ENCODE measurements at regions not wholly inside any gene's neighbourhood (a gene's known extent, or its start where the extent isn't known, plus 50 kb on each side); places are given as distances from the start of the nearest gene placed in this dataset.
"Not testable (repeated sequence)": the region's sequence is repeated elsewhere in the genome, so short reads cannot be mapped to it uniquely, and the experiment has no call there.

DNA sequence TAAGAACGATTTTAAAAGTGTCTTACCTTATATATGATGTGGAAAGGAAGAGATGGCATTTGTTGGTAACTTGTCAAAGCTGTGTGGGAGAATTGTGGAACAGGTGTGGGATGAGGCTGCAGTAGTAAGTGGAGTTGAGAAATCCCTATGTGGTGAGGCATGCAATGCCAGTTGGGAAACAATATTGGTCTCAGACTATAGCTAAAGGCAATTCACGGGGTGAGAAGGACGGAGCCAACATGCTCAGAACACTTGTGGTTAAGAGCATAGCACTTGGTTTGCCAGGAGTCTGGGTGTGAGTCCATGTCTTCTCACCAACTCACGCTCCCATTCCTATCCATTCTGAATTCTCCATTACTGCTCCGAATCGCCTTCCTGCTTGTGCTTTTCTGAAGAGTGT lies 615.6 kb upstream of the ADAMTS9 start:
- DNase-seq: no peak

DNA sequence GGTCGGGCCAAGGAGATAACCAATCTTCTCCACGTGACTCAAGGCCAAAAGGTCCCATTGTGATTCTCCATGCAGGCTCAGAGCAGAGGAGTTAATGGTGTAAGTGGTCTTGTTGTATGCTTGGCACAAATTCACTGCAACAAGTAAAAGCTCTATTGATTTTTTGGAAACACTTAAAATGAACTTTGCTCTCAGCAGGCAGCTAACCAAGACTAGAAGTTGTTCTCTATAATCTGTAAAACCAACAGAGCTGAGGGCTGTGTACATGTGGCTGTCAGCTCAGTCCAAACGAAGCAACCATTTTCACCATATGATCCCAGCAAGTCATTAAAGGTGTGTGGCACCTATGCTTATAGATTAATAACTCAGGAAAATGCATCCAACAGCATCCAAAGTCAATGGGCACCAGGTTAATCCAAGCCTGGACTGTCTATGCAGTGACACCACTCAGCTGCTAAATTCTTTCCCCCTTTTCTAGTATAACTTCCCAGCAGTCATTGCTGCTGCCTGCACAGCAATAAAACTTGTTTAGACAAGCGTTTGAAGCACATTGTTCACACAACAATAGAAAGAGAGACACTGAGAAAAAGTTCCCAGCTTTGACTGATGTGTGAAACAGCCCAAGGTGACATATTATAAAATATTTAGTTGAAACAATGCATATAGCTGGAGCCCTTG lies 603.8 kb upstream of the ADAMTS9 start:
- DNase-seq: no peak

DNA sequence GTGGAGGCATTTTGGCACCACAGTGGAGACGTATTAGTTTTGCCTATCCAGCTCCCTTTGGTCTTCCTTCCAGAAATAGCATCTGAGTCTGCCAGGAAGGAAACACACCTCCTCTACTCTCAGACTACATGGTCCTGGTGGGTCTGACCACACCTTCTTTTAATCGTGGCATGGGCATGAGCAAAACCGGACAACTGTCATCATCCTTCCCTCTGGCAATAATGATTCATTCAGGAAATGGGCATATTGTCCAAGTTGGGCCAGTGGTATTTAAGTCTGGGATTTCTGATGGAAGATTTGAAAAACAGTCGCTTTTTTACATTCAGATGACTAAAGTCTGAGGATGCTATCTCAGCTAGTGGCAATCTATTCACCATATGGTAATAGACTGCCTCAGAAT lies 601.0 kb upstream of the ADAMTS9 start:
- no peak for DNase-seq

DNA sequence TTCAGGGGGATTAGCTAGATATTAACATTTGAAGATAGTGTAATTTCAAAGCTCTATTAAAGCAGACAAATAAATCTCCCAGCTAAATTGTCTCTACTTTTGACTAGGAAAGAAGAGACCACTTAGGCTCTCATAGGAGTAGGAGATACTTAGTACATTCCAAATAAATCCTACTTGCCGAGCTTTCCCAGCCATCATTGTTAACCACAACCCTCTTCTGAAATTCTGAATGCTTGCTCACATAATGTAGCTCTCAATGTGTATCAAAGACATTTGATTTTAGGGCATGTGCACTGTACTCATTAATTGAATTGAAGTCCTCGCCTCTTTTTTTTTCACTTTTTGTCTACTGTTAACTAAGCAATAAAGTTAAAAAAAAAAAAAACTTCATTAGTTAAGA lies 598.2 kb upstream of the ADAMTS9 start:
- DNase-seq: no peak

DNA sequence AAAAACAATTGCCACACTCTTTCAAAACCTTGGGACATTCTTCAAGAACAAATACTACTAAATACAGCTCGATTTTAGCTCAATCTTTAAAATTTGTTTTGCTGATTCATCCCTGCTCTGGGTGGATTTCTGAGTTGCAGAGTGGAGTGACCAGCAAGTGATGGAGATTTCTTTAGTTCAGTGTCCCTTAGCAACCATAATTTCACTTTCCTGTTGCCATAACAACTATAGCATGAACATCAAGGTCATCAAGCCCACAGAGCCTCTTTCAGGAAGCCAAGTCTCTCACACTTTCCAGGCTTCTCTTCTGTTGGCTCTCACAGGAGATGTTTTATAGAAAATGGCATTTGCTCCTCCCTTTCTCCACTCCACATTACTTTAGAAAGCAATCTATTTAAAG lies 597.2 kb upstream of the ADAMTS9 start:
- DNase-seq: no peak

DNA sequence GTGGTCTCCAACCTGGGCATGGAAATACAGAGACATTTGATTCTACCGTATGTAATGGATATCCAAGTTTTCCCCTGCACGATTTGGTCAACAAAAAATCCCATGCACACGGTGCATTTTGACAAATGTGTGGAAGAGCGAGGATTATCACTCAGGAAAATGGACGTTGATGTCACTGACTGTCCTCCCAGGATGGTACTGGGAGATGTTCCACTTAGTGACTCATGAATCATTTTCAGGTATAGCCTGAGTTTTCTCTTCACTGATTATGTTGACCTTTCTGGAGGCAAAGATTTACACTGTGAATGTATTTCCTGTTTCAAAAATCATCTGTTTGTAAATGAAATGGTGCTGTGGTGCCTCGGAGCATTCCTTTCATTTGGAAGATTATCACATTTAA lies 596.7 kb upstream of the ADAMTS9 start:
- DNase-seq: no peak

DNA sequence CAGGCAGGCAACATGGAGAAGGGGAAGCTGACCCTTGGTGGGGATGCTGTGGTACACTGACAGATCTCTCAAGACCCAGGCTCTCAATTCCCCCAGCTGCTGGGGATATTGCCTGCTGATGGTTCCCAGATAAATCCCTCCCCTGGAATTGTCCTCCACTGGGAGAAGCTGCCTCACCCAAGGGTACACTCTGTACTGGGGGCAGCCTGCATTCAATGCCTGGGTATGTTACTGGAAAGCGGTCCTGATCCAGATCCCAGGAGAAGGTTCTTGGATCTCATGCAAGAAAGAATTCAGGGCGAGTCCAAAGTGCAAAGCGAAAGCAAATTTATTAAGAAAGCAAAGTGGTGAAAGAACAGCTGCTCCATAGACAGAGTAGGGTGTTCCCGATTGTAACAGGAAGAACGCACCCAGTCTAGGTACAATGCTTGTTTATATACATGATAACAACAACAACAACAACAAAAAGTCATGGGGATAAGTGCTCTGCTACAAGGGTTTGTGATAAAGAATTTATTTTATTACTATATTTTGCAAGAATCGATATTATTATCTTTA lies 591.5 kb upstream of the ADAMTS9 start:
- DNase-seq: no peak

DNA sequence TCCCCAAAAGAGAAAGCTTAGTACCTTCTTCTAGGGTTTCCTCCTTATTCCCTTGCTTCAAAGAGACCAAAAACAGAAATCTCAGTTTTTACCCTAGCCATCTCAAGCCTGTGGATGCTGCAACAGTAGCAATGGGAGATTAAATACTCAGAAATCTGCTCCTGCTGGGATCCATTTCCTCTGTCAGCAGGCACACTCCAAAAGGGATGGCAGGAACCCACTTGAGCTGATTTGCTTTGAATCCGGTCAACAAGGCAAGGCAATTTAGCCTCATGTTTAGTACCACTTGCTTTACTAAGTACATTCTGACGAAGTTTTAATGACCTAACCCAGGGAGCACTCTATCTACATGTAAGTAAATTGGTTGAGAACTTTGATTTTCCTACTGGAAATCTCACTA lies 590.0 kb upstream of the ADAMTS9 start:
- no peak for DNase-seq

DNA sequence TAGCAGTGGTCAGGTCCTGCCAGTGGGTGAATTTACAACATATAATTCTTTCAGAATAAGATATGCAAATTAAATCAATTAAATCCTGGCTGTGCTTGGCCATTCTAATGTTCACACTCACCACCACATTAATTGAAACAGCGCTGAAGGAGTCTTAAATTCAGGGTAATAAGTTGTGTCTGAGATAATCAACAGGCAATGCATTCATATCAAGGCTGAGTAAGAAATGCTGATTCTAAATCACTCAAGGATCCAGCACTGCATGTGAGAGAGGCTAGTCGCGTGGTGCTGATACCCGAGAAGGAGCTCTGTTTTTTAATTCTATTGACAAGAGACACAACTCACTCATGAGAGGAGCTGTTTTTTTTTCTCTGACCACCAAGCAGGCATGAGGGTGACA lies 588.8 kb upstream of the ADAMTS9 start:
- no peak for DNase-seq

DNA sequence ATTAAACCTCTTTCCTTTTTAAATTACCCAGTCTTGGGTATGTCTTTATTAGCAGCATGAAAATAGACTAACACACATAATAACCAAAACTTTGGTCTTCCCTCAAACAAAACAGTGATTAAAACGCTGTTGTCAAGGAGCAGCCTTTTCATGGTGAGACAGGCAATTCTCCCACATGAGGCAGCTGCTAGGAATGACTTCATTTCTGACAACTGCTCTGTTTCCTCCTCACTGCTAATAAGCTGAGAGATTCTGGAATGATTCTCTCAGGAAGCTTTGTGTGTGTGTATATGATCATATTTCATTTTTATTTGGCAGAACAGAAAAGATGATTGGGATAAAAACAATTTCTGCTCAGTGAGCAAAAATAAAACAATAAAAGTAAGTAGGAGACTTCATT lies 580.6 kb upstream of the ADAMTS9 start:
- DNase-seq: no peak

DNA sequence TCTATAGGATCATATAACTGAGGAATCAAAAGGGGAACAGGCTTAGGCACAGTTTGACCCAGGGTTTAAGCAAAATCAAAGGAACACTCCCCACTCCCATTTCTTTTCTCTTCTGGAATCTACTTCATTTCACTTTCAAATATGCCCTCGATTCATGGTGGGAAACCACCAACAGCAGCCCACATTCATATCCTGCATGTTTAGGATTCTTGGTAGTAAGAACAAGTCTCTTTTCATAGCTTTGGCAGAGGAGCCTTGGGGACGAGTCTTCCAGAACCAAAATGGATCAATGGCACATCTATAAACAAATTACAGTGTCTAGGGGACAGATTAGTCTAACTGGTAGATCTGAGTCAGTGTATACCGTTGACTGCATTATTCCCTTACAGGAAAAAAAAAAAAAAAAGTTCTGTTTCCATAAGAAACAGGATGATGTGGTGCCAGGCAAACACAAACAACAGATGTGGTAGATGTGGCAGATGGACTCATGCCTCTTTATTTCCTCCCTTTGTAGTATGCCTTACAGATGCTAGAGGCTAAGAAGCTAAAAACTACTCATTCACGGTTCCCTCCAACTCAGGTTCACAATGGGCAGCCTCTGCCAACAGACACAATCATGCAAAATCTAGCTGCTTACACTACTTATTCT lies 578.3 kb upstream of the ADAMTS9 start:
- DNase-seq: no peak

DNA sequence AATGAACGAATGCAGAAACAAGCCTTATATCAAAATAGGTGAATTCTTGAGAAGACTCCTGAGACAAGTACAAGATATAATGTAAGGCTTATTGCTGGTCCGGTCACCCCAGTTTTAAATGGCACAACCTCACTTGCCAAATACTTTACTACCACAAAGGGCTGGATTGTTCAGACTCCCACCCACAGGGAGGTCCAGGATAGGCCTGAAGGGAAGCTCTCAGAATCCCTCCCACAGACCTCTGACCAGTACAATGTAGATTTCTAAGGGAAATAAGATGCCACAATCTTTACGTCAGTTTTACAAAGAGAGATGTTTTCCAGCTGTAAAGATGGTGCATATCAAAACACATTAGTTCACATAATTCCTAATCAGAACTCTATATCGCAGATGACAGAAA lies 577.7 kb upstream of the ADAMTS9 start:
- no peak for DNase-seq

DNA sequence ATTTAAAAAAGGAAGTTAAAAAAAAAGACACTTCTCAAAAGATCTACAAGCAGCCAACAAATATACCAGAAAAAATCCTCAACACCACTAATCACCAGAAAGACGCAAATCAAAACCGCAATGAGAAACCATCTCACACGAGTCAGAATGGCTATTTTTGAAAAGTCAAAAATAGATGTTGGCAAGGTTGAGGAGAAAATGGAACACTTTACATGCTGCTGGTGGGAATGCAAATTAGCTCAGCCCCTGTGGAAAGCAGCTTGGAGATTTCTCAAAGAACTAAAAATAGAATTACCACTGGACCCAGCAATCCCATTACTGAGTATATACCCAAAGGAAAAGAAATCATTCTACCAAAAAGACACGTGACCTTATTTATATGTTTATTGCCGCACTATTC lies 574.7 kb upstream of the ADAMTS9 start:
- no peak for DNase-seq

DNA sequence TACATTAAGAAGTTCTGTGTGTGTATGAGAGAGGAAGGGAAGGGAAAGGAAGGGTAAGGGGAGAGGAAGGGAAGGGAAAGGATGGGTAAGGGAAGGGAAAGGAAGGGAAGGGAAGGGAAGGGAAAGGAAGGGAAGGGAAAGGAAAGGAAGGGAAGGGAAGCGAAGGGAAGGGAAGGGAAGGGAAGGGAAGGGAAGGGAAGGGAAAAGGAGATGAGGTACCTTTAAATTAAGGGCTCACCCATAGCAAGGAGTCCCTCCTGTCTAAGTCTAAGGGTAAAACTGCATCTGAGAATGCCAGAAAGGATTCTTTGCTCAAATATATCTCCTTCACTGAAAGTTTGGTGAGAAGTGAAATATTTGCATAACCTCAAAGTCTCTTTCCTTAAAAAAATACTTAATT lies 572.1 kb upstream of the ADAMTS9 start:
- DNase-seq: no peak

DNA sequence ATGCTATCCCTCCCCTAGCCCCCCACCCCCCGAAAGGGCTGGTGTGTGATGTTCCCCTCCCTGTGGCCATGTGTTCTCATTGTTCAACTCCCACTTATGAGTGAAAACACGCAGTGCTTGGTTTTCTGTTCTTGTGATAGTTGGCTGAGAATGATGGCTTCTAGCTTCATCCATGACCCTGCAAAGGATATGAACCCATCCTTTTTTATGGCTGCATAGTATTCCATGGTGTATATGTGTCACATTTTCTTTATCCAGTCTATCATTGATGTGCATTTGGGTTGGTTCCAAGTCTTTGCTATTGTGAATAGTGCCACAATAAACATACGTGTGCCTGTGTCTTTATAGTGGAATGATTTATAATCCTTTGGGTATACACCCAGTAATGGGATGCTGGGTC lies 565.1 kb upstream of the ADAMTS9 start:
- DNase-seq: not testable (repeated sequence)

DNA sequence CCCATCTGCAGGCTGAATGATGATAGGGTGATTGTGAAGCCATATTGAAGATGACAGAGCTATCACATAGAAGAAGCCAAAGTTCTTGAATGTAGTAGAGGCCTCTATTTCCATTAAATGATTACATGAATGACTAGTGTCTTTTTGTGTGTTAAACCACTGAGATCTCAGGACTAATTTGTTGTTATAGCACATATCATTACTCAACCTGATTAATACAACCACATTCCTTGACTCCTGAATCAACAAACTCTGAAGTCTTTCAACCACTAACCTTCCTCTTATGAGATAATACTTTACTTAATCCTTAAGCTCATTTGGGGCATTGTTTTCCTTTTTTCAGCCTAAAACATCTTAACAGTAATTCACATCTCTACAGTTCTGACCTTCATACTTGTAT lies 564.5 kb upstream of the ADAMTS9 start:
- DNase-seq: no peak

DNA sequence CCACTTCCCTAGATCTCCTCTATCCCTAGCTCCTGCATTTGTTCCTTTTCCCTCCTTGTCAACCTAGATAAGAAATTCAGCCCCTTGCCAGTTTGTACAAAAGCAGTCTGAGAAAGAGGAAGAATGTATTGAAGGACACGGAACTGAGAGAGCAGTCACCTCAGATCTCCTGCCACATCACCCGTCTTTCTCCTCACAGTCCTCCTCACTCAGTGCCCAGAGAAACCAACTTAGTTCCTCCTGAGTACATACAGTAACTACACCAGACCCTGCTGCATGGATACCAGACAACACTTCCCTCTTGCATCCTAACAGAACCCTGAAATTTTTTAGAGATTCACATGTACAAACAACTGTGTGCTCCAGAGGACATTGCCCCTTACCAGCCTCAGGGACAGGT lies 563.6 kb upstream of the ADAMTS9 start:
- no peak for DNase-seq

DNA sequence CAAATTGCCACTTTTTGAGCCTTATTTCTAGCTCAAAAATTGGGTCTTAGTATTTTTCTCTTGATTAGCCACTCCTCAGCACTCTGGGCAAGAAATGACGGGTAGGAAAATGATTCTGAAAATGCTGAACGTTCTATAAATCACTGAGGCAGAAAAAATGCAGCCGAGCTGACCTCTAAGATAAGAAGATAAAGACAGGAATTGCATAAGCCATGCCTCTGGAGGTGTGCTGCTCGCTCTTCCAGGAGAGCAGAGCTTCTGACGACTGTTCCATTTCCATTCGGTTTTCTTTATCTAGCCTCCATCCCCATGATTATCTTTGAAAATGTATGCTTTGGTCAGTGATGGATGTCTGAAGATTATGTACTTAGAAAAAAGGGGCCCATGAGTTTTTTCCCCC lies 558.8 kb upstream of the ADAMTS9 start:
- no peak for DNase-seq

DNA sequence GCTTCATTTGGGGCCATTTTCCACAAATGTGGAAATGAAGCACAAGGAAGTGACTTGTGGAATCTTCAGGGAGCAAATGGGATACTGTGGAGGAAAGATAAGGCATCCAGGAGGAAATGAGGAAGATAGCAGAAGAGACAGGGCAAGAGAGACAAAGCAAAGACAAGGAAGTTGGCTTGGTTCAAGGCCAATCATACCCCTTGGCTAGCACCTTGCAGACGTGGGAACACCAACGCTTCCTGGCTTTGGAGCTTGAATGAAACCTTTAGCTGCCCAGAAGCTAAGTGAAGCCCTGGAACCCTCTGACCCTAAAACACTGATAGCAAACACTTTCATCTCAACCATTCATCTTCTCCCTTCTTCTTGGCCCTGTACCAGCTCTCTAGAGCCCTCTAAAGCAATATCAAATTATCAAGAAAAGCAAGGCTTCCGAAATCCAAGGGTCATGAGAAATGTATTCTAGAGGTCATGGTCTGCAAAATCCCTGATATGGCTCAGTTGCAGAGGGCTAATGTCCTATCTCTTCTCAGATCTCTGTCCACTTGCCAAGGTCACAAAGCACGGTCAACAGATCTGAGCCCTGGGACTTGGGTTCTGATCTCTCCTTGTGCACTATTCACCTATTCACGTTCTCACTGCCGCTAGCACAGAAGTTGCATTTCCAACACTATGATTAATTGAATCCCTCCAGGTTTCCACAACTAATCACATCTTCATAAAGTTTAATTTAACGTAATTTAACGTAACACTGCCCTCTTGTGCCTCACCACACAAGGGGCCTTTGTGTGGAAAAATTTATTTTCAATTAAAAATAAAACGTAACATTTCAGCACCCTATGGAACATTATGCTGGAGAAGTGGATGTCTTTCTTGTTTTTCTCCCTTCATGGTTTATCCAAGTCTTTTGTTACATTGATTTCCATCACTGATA lies 557.6 kb upstream of the ADAMTS9 start:
- peak; percentile 2 for DNase-seq

DNA sequence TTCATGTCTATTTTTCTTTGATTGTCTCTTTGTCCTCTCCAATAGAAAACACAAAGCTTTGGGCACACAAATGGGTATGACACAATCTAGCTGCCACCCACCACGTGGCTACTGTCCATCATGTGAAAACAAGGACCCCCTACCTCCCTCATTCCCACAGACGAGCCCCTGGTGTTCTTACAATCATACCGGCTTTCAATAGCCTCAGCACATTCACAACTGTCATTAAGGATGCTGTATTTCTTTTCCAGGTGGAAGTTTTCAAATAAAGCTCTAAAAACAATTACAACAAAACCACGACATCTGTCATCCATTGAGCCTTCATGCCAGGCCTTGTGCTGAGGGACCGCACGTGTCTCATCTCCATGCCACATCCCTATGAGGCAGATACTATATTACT lies 552.6 kb upstream of the ADAMTS9 start:
- DNase-seq: no peak

DNA sequence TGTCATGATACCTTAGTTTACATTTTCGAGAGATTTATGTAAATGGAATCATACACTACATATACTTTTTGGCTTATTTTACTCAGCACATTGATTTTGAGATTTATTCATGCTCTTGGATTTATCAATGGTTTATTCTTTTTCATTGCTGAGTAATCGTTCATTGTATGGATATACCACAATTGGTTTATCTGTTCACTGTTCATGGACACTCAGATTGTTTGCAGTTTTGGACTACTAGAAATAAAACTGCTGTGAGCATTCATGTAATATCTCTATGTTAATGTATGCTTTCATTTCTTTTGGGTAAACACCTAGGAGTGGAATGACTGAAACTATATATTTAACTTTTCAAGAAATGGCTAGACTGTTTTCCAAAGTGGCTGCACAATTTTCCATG lies 550.9 kb upstream of the ADAMTS9 start:
- DNase-seq: no peak

DNA sequence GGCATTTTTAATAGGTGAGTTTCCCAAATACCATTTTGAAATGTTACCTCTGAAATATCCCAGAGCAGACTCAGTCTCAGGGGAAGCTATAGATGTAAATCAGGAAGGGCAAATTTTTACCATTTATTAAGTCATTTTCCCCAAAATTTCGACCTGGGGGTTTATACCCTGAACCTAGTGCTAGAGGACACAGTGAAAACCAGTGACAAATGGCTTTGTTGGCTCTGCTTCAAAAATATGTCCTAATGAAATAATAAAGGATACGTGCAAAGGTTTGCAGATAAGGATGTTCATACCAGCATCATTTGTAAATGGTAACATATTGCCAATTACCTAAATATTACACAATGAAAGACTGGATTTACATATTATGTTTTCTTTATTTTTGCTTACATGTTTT lies 546.7 kb upstream of the ADAMTS9 start:
- no peak for DNase-seq

DNA sequence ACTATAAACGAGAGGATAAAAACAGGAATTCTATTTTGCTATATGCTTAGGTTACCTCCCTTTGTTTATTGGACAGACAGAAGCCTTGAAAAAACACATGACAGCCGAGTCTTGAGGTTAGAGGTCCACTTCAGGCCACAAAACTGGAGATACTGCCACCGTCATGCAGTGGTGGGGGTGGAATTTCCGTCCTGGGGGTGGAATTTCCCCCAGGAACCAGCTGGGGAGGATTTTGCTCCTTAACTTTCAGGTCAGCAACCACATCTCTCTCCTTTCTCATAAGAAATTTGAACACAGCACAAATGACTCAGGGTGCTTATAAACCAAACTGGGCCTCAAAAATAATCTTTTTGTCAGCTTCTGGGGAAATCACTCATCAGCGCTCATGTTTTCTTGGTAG lies 545.8 kb upstream of the ADAMTS9 start:
- no peak for DNase-seq

DNA sequence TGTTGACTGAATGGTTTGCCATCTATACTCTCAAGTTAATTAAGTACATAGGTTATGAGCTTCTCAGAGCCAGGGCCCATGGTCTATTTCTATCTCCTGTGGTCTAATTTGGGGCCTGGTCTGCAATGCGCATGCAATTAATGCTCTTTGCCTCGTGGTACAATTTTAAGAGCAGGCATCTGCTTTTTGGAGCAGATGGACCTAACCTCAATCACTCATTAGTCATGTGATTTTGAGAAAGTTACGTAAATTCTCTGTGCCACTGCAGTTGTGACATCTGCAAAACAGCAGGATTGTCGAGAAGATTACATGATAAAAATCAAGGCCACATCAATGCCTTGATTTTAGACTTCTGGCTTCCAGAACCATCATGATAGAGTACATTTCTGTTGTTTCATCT lies 543.7 kb upstream of the ADAMTS9 start:
- DNase-seq: no peak
